Activated gamma-delta T cell treated with anti-CD3 and anti-CD28 coated beads, Interleukin-2, amount 50 U/mL, for 16 hours (primary cell): ENCODE measurements at regions not wholly inside any gene's neighbourhood (a gene's known extent, or its start where the extent isn't known, plus 50 kb on each side); places are given as distances from the start of the nearest gene placed in this dataset.

Source experiments
- DNase-seq: peaks from one replicate; pipeline ENCODE4 v3.0.0-alpha.2; 2020; ENCODE audit warnings: low read depth

DNA sequence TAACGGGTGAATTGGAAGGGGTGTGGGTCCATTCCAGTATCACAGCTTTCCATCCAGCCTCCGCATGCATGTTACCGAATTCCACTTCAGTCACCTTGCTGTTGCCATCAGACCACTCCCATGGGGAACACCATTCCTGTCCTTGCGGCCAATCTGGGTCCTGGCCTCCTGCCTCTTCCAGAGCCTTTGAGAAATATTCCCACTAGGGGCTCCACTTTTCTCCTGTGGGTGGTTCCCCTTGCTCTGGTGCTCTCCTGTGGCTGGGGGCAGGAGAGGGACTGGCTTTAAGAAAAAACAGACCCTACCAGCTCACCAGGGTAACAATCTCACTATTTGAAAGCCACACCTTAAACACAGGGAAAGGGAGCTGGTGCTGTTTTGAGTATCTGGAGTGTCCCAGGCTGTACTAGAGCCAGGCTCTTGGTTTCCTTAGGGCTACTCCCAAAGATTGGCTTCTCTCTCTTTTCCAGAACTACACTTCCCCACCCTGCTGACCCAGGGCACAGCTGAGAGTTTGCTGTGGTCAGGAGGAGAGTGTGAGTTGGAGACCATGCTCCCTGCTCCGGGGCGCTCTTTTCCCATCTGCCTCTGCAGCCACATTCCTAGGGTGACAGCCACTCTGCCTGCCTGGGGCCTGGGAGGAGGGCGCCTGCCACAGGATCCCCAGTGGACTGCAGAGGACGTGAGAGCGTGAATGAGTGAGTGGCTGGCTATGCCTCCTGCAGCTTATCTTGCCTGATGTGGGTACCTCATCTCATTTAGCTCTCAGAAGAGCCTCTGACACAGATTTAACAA lies 460.8 kb upstream of the HS6ST1 start:
- no peak for DNase-seq

DNA sequence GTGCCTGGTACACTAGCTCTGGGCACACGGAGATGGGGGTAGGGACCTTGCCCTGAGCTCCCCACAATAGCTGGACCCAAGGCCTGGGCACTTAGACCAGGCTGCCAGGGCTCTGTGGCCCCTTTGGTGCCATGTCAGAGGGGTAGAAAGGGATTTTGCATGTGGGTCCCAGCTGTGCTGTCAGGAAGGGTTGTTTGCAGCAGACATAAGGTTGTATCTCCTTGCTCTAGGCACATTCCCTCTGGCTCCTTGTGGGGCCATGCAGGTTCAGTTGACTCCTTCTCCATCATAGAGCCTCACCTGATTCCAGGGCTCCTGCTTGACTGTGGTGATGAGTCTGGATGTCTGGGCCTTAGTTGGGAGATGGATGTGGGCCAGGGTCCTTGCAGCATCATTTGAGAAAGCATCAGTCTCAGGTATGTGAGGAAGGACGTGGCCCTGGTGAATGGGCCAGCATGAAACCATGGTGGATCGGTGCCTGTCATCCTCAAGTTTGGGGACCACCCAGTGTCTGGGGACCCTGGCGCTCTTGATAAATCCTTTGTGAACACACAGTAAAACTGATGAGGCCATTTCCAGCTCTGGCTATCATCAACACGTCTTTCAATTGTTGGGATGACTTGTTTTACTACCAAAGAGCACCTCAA lies 461.9 kb upstream of the HS6ST1 start:
- no peak for DNase-seq

DNA sequence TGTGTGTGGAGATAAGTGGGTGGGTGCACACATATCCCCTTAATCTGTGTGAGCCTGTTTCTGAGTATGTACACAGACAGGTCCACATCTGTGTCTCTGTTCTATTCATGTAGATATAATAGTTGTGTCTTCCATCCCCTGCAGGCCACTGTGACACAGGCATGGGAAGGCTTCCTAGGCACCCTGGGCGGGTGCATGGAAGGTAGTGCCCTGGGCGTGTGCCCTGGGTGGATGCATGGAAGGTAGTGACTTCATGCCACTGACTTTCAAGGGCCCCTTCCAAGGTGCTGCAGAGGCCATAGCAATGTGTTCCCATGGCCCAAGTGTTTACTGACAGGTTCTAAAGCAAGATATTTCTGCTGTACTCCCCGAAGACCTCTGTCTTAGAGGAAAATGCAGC lies 462.5 kb upstream of the HS6ST1 start:
- no peak for DNase-seq

DNA sequence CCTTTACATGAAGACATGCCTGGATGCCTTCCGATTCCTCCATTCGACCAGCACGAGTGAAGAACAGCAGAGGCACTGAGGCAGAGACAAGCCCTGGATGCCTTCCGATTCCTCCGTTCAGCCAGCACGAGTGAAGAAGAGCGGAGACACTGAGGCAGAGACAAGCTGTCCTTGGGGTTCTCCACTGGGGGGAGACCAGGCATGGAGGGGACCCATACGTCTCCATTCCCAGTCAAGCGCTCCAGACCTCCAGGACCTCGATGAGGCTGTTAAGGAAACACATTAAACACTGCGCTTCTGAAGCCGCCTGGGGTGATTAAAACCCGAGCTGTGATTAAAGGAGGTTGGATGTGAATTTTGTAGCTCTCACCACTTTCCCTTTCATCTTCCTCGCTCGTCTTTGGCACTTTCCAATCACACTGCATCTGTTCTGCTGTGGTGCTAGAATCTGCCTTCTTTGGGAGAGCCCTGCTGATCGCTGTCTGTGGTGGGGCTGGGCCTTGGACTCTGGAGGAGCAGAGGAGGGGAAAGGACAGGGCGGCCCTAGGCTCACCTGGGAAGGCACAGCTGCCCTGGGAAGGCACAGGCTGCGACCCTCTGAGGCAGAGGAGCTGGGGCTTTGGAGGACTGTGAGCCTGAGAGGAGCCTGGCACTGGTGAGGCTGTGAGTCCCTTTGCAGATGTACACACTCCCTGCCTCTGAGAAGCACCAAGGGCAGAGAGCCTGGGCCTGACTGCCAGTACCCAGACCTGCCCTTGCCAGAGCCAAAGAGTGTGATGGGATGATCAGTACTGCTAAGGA lies 463.1 kb upstream of the HS6ST1 start:
- DNase-seq, result no peak

DNA sequence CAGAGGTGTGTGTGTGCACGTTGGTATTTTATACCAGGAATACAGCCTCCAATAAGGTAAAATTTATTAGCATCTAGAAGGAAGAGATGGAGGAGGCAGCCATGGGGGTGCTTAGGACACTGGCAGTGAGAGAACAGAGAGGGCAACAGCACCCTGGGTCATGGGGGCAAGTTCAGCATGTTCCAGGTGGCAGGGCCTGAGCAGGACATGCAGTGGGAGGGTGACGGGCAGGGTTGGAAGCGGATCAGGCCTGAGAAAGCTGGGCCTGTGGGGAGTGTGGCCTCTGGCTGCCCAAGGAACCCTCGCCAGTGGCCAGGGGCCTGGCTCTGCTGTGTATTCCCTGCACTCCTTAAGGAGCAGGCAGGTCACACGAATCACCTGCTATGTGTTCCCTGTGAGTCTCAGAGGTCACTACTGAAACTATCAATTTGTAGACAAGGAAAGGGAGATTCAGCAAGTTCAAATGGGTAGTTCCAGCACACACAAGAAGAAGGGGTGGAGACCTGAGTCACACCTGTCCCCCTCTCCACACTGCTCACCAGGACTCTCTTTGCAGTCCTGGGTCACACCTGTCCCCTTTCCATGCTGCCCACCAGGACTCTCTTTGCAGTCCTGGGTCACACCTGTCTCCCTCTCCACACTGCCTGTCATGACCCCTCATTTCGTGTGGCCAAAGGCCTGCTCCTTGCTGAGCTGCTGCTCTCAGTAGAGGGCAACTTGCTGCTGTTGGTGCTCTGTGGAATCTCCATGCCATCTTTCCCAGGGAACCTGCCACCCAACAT lies 463.9 kb upstream of the HS6ST1 start:
- DNase-seq, result no peak

DNA sequence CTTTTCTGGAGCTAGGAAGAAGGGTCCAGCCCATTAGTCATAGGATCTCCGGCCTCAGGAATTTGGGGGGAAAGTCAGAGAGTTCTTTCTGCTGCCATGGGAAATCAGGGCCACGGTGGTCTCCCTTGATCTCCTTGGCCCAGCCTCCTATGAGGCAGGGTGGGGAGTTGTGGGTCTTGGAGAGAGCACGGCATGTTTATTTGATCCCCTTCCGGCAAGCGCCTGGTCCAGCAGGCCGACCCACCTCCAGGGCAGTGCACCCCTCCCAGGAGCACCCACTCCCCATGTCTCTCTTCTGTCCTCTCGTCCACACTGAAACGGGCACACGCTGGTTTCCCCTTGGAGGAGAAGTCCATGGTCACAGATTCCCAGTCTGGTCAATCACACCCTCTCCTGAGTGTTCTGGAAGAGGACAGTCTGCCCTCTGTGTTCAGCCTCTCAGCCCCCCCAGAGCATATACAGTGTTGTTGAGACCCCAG lies 464.6 kb upstream of the HS6ST1 start:
- no peak for DNase-seq

DNA sequence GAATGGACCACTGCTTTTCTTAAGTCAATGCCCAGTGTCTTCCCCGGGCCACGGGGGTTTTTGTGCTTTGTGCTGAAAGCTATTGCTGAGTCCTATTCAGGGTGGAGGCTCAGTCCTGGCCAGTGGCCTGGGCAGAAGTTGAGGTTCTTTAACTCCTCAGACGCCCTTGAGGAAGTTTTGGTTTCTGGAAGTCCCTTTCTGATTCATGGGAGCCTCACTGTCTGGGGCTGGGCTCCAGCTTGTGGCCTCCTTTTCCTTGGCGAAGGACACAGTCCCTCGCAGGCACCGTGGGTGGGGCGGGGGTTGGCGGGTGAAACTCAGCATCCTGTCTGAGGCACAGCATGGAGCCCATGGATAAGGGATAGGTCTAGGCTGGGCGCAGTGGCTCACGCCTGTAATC lies 465.2 kb upstream of the HS6ST1 start:
- DNase-seq, result no peak

DNA sequence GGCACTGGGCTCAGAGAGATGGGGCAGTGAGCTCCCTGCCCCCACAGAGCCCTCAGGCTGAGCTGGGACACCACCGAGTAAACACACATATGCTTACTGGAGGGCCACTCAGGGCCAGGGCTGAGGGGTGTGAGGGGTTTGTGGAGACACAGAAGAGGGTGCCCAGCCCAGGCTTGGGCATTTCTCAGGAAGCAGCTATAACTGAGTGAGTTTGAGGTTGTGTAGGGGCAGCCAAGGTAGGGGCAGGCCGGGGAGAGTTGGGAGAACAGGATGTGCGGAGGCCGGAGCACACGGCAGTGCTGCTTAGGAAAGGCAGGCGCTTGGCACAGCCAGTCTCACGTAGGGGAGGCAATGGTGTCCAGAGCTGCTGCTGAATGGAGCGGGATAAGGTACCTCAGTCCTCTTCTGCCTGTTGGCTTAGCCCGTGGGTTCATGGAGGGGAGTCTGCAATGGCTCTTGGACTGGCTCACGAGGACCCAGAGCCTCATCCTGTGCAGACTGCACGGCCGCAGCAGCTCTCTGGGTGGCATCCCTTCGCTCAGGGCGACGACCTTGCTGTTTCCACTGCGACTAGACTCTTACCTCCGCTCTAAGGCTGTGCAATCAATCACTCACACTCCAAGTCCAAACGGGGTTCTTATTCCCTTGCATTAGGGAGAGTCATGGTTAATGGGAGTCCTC lies 466.1 kb upstream of the HS6ST1 start:
- DNase-seq, result no peak

DNA sequence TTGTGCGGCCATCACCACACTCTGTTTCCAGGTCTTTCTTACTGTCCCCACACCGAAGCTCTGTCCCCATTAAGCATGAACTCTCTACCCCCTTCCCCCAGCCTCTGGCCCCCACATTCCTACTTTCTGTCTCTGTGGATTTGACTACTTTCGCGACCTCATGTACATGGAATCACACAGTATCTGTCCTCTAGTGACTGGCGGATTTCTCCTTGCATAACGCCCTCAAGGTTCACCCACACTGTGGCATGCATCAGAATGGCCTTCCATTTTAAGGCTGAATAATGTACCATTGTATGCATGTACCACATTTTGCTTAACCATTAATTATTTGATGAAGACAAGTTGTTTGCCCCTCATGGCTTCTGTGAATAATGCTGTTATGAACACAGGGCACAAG lies 467.6 kb upstream of the HS6ST1 start:
- no peak for DNase-seq

DNA sequence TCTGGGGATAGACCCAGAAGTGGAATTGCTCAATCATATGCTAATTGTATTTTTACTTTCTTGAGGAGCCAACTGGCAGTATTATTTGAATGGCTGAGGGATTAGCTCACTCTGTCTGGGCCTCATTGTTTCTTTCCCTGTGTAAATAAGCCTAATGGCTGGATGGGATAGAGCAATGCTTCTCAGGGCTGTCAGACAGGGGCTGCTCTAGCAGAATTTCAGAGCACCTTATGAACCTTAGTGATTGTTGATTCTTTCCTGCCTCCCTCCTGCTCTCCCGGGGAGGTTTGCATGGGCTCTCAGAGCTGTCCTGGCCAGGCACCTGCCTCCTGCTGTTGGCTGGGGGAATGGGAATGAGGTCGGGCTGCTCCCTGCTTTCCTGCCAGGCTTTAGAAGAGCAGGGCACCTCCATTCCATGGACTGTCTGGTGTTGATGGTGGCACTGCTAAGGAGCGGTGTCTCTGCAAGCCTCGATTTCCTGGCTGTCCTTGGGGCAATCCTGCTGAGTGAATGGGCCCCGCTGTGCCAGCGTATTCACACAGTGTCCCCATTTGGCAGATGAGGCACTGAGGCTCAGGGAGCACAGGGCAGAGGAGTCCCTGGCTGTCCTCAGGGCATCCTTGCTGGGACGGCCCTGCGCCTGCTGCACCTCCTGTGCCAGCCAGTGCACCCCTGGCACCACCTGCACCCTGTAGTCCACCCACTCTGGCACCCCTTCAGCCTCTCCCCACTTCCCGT lies 468.2 kb upstream of the HS6ST1 start:
- DNase-seq, result no peak

DNA sequence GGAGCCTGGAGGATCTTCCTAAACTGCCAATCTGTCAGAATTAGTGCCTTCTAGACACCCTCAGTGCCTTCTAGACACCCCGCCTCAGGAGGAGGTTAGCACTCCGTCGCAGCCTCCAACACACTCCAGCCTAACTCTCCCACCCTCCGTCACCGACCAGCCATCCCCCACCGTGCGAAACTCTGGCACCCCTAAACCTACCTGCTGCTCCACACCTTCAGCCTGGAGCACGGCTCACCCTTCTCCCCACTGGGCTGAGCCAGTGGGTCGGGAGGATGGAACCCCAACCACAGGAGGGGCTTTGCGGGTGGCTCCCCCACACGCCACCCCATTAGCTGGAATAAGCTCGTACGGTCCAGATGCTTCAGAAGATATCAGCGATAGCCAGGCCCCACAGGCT lies 468.9 kb upstream of the HS6ST1 start:
- no peak for DNase-seq

DNA sequence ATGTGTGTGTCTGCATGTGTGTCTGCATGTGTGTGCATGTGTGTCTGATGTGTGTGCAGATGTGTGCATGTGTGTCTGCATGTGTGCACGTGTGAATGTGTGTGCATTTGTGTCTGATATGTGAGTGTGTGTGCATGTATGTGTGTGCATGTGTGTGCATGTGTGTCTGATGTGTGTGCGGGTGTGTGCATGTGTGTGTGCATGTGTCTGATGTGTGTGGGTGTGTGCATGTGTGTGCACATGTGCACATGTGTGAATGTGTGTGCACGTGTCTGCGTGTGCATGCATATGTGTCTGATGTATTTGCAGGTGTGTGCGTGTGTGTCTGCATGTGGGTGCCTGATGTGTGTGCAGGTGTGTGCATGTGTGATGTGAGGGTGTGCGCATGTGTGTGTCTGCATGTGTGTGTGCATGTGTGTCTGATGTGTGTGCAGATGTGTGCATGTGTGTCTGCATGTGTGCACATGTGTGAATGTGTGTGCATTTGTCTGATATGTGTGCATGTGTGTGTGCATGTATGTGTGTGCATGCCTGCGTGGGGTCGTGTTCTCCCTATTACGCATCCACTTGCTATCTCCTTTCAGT lies 470.1 kb upstream of the HS6ST1 start:
- DNase-seq, result no peak

DNA sequence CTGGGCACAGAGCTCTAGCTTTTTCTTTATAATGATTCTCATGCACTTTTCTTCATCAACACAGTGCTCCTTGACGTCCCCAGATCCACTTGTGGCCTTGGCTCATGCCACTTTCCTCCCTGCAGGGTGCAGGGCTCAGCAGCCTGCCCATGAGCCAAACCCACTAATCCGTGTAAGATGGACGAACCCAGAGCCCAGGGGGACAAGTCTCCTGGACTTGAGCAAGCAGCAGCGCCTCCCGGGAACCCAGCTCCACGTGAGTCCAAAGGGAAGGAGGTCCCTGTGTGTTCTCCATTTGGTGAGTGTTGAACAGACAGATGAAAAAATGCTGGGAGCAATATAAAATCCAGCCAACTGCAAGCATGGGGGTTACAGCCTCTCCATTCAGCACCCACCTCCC lies 470.6 kb upstream of the HS6ST1 start:
- DNase-seq, result no peak

DNA sequence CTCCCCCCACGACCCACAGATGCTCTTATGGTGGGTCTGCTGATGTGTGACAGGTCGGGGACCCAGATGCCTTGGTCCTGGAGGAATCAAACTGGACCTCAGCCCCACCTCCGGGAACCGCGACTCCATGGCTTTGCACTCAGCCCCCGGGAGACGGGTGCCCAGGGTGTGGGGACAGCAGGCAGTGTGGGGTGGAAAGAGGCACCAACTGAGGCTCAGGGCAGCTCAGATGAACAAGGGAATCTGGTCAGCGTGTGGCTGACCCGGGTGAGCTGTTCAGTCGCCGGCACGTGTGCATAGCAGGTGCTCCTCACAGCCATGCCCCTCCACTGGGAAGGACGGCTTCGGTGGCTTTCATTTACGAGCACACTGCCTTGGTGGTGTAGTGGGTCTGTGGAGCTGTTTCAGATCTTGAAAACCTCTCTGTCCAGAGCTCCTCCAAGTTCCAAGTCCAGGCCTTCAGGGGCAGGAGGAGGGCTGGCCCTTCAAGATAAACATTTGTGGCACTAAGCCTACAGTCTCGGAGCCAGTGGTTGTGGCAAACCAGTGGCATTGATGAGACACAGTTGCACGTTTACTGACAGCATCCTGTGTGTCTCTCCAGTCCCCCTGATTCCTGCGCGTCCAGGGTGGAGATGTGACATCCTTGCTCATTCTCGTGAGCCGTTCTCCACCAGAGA lies 471.2 kb upstream of the HS6ST1 start:
- DNase-seq, result no peak

DNA sequence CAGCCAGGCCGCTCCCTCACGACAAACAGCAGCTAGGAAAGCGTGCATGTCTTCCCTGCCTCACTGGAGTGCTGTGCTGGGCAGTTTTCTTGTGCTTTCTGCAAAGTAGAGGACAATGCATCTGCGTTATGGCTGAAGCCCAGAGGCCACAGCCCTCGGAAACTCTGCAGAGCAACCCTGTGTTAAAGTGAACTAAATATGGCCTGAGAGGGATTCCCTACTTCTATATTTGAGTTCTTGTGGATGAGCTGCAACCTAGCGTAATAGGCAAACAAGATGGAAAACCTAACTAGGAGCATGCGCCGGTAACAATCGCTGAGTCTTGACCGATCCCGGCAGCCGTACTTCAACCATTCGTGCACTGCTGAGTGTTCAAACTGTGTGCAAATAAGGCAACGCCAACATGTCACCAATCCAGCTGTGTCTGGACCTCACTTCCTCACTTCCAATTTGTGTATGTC lies 471.9 kb upstream of the HS6ST1 start:
- no peak for DNase-seq

DNA sequence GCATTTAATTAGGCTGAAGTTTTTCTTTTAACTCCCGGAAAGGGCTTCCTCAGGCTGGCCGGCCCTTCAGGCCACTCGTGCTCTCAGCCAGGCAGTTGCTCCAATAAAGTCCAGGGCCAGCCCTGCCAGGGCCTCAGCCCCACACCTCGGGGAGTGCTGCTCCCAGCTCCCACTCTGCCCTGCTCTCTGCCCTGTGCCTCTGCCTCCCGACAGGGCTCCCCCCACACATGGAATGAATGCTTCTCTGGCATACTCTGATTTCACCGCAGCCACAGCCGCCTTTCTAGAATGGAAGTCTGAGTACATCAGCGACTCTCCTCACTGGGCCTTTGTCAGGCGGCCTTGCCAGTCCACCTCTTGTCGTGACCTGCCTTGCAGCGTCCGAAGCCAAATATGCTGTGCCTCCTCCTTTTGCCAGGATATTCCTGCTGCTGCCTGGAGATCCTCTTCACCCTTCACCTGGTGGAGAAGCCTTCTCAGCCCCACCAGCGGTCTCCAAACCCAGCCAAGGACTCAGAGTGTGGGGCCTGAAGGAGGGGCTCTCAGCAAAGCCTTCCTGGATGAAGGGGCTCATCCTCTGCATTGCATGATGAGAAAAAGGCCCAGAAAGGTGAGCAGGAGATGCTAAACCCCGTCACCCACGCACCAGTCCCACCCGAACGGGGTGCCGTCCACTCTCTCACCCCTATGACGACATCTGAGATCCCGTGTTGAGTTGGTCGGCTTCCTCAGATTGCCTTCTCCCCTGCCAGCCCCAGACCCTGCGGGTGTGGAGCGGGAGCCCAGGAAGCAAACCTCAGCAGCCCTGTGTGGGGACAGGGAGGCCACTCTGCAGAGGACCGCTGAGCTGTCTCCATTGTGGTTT lies 472.7 kb upstream of the HS6ST1 start:
- DNase-seq, result no peak

DNA sequence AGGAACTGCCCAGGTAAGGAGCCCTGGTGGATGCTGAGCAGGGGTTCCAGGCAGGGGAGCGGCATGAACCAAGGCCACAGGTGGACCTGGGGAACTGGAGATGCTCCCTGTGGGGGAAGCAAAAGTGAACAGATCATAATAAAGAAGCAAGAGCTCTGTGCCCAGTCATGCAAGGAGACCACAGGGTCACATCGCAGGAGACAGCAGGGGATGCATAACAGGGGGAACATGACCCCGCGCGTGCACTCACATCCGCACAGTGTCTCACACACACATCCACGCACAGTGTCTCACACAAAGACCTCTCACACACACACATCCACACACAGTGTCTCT lies 473.3 kb upstream of the HS6ST1 start:
- DNase-seq, result no peak

DNA sequence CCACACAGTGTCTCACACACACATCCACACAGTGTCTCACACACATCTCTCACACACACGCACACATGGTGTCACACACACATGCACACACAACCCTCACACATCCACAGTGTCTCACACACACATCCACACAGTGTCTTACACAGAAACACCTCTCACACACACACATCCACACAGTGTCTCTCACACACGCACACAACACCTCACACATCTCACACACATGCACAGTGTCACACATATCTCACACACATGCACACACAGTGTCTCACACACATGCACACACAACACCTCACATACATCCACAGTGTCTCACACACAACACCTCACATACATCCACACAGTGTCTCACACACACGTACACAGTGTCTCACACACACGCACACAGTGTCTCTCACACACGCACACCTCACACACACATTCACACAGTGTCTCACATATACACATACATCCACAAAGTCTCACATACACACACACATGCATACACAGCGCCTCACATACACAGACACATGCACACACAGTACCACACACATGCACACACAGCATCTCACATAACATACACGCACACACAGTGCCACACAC lies 473.9 kb upstream of the HS6ST1 start:
- no peak for DNase-seq

DNA sequence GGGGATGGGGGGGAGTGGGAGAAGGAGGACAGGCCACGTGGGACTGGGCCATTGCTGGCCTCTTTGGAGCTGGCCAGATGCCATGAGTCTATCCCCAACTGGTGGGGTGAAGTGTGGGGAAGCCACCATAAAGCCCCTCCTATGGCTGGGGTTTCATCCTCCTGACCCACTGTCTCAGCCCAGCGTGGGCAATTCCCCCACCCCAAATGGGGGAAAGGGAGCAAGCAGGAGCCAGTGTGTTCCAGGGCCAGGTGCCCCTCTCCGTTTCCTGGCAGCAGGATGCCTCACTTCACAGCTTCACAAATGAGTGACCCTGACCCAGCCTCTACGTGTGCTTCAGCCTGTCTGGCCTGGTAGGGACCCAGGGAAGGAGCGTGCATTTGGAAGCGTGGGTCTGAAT lies 474.7 kb upstream of the HS6ST1 start:
- no peak for DNase-seq
